ENCODE measurements at regions not wholly inside any gene's neighbourhood (a gene's known extent, or its start where the extent isn't known, plus 50 kb on each side); places are given as distances from the start of the nearest gene placed in this dataset.

DNA sequence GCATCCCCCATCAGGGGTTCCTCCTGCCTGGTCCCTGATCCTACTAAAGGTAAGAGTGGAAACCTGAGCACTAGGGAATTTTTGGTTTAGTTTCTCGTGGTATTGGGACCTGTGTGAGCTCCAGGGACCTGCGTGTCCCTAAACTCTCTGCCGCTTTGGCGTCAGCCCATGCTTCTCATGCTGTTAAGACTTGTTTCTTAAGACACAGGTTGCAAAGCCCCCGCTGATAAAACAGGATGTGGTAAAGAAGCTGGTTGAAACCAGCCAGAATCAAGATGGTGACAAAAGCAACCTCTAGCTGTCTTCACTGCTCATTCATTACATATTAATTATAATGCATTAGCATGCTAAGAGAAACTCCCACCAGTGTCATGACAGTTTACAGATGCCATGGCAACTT is 64.6 kb downstream of the LYZL4 start:
- DNase-seq, result peak; percentile 0

GRCh38 chr3:42340466-42340865 is 69.9 kb downstream of the LYZL4 start:
- DNase-seq, result no peak

DNA sequence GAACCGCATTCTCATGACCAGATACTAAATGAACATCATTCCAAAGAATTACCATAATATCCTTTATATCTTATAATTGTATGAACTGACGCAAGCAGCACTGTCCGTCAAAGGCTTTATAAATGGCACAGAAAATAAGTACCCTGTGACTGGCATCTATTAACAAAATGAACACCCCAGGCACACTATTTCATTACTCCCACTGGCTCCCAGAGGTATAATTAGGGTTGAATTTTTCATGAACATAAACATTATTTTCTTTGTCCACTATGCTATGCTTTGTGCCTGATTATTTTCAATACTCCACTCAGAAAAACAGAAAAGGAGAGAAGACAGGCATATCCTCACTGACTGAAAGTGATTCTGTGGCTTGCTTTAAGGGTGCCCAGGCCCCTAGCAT is 71.1 kb downstream of the LYZL4 start:
- DNase-seq, result no peak

DNA sequence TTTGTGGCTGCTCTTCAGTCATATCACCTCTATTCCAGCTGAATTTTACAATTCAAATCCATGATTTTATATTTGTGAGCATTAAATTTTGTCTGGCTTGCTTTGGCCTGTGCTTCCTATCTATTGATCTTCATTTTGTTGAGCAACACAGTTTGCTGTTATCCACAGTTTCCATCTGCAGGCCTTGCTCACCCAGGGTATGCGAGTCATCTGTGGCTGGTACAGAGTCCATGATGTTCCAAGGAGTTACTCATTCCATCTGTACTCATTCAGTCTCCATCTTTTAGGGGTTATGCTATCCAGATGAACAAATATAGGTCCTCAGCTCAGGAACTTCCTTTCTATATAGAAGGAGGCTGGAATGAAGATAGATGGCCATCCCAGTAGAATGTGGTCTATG is 70.1 kb upstream of the CCK start:
- DNase-seq, result no peak

- DNase-seq, result no peak
Measured at GRCh38 chr3:42317137-42317536, 51.2 kb upstream of the CCK start.
